Choroid plexus epithelial cell (primary cell): ENCODE measurements at regions not wholly inside any gene's neighbourhood (a gene's known extent, or its start where the extent isn't known, plus 50 kb on each side); places are given as distances from the start of the nearest gene placed in this dataset.
"Not testable (repeated sequence)": the region's sequence is repeated elsewhere in the genome, so short reads cannot be mapped to it uniquely, and the experiment has no call there.

ENCODE experiments used
- DNase-seq: peaks from one replicate; pipeline ENCODE4 v3.0.0-alpha.2; 2010; ENCODE audit warnings: low read depth
- H3K4me3 ChIP-seq: 2 replicates; pipeline ENCODE4 v1.5.1; 2011; ENCODE audit warnings: low read depth, mild to moderate bottlenecking, control low read depth, low read length, moderate library complexity
- TF ChIP-seq, protein P1 (sequence below): conservative IDR thresholded peaks from 2 replicates; pipeline ENCODE4 v1.5.1; 2011; ENCODE audit warnings: low read depth, mild to moderate bottlenecking, control low read depth, inconsistent platforms, low read length, moderate library complexity

DNA sequence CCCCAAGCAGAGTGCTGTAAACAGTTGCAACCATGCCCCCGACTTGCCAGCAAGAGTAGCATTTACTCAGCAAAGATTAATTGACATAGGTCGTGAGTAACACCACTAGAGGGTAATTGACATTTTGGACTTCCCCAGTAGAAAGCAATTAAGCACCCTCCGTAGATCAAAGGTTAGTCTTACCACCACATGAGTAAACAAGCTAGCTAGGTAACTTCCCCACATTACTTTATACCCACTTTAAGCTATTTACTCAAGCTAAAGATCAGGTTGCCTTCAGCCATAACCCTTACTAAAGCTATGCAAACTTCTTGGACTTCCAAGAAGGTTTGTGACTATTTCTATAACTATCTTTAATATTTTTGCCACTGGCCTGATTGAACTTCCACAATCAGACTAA lies 1072.7 kb downstream of the OTOL1 start:
- DNase-seq, result no peak
- no peak overlapping the region for H3K4me3 ChIP-seq
- TF ChIP-seq, protein P1, sequence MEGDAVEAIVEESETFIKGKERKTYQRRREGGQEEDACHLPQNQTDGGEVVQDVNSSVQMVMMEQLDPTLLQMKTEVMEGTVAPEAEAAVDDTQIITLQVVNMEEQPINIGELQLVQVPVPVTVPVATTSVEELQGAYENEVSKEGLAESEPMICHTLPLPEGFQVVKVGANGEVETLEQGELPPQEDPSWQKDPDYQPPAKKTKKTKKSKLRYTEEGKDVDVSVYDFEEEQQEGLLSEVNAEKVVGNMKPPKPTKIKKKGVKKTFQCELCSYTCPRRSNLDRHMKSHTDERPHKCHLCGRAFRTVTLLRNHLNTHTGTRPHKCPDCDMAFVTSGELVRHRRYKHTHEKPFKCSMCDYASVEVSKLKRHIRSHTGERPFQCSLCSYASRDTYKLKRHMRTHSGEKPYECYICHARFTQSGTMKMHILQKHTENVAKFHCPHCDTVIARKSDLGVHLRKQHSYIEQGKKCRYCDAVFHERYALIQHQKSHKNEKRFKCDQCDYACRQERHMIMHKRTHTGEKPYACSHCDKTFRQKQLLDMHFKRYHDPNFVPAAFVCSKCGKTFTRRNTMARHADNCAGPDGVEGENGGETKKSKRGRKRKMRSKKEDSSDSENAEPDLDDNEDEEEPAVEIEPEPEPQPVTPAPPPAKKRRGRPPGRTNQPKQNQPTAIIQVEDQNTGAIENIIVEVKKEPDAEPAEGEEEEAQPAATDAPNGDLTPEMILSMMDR, result no peak

DNA sequence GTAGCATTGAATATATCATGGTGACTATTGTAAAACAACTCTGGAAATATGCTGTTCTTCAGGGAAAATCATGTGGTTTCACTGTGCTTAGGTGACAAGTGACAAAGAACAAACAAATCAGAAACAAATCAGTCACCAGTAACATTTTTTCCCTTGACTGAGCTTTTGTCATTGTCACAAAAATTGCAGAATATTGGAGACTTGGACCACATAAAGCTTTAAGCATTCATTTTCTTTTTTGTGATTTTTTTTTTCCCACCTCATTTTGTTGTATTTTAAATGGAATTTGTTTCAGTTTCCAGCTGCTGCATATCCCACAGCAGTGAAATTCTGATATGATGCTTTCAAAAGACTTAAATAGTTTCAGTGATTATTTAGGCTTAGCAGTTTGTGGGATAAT lies 1088.4 kb downstream of the OTOL1 start:
- H3K4me3 ChIP-seq, result no peak overlapping the region

DNA sequence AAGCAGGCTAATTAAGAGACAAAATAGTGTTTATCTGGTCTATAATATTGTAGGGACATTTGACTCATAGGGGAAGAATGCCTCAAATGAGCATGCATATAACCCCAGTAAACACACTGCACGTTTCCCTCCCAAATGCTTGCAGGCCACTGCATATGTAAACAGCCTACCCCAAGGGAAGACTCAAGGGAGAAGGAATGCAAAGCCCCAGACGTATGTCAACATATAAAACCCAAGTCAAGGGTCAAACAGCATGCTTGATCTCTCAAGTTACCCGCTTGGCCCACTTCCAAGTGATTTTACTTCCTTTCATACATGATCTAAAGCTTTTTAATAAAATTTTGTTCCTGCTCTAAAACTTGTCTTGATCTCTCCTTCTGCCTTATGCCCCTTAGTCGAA lies 1090.0 kb downstream of the OTOL1 start:
- TF ChIP-seq, protein P1, result no peak
- DNase-seq, result peak; percentile 86

More for the DNA sequence above, 1088.4 kb downstream of the OTOL1 start:
- DNase-seq, result no peak
- TF ChIP-seq, protein P1, result no peak

DNA sequence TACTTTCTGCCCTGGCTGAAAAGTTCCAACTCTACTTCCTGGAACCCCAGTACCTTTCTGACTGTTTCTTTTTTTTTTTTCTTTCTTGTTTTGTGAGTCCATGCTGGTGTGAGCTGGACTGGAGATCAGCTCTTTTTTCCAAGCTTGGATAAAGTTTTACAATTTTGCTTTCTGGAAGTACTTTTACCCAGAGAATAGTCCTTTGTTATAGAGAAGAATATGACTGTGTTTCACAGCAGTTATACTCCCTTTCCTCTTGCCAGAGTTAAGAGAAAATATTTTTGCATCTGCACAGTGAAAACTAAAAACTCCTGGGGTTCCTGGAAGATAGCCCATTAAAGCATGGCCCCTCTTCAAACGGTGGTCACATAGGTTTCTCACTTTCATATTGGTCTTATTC lies 1100.6 kb downstream of the OTOL1 start:
- TF ChIP-seq, protein P1, result no peak

More for the DNA sequence above, 1090.0 kb downstream of the OTOL1 start:
- H3K4me3 ChIP-seq, result no peak overlapping the region

DNA sequence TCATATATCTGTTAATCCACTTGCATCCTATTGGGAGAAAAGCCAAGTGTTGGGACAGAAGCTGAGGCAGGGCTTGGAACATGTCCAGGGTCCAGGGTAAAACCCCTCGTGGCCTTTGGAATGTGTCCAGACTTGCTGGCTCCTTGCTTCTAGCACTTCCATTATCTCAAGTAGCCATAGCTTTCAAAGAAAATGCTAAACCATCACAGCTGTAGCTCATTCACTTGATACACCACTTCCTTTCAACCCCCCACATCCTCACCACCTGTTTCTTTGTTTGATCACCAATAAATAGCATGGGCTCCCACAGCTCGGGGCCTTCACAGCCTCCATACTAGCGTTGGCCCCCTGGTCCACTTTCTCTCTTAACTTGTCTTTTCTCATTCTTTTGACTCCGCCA lies 1101.9 kb downstream of the OTOL1 start:
- DNase-seq, result peak; percentile 70

More for the DNA sequence above, 1100.6 kb downstream of the OTOL1 start:
- H3K4me3 ChIP-seq, result no peak overlapping the region
- no peak for DNase-seq

GRCh38 chr3:162599742-162600141 lies 1103.1 kb downstream of the OTOL1 start:
- not testable (repeated sequence) for H3K4me3 ChIP-seq, DNase-seq

More for the DNA sequence above, 1101.9 kb downstream of the OTOL1 start:
- H3K4me3 ChIP-seq, result not testable (repeated sequence)

DNA sequence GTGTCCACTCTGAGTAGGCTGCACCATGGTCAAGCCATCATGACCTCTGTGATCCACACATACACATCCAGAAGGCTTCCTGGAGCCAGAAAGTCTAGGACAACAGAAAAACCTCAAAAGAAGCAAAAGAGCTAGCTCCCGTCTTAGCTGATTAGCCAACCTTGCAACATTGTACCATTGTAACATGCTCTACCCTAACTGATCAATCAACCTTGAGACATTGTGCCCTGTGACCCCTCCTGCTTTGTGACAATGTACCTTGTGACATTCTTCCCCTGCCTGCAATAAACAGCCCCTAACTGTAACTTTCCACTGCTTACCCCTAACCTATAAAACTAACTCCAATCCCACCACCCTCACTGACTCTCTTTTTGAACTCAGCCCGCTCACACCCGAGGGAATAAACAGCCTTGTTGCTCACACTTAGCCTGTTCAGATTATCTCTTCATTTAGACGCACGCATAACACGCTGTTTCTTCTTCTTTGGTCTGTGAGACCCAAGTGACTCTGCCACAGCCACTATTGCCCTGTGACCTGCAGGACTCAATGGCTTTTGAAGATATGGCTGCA lies 1104.6 kb downstream of the OTOL1 start:
- TF ChIP-seq, protein P1, result no peak
- no peak overlapping the region for H3K4me3 ChIP-seq
- DNase-seq, result no peak

DNA sequence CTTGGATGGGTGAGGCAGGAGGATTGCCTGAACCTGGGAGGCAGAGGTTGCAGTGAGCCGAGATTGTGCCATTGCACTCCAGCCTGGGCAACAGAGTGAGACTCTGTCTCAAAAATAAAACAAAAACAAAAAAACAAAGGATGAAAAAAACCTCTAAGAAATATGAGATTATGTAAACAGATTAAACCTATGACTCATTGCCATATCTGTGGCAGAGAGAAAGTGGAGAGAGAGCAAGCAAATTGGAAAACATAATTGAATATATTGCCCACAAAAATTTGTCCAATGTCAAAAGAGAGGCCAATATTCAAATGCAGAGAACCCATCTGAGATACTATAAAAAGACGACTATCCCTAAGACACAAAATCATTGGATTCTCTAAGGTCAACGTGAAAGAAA lies 1106.0 kb downstream of the OTOL1 start:
- no peak overlapping the region for H3K4me3 ChIP-seq
- DNase-seq, result peak; percentile 40
- TF ChIP-seq, protein P1, result no peak
